Sciatic nerve (tissue), 2 donors: ENCODE measurements at regions not wholly inside any gene's neighbourhood (a gene's known extent, or its start where the extent isn't known, plus 50 kb on each side); places are given as distances from the start of the nearest gene placed in this dataset.
"Not testable (repeated sequence)": the region's sequence is repeated elsewhere in the genome, so short reads cannot be mapped to it uniquely, and the experiment has no call there.

Source experiments
- ATAC-seq: fragments of 200-7000 bp; cut with Tn5 transposase; one replicate; pipeline ENCODE4 v1.9.1; 2020; ENCODE audit warnings: mild to moderate bottlenecking, moderate library complexity
- DNase-seq: peaks from one replicate; pipeline ENCODE4 v3.0.0-alpha.2; 2020; ENCODE audit warnings: low spot score
- intact Hi-C: fragments of 100-400 bp; cut with DNase I; formaldehyde crosslinking; loops from one replicate; pipeline ENCODE4 v1.14.2; 2022
- donor health status: DM: no; HTN: no; CAD: no.
- donor health status: DM: no; HTN: no; CAD: no.

DNA sequence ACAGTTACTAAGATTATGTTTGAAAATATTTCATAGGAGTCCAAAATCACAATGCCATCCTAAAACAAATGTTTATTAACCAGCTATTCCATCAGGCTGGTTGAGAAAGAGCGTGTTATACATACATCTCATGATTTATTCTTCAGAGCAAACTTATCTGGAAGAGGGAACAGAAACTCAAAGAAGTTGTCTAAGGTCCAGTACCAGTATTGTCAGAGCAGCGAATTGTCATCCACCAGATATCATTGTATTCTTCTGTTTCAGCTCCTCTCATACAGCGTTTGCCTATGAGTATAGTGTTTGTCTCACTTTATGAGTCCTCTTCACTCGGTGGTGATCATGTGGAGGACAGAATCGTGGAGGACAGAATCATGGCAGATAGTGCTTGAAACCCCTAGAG lies 238.2 kb downstream of the OSR1 start:
- DNase-seq (no peak), ATAC-seq (no peak)
- intact Hi-C loops, result no loop called here

DNA sequence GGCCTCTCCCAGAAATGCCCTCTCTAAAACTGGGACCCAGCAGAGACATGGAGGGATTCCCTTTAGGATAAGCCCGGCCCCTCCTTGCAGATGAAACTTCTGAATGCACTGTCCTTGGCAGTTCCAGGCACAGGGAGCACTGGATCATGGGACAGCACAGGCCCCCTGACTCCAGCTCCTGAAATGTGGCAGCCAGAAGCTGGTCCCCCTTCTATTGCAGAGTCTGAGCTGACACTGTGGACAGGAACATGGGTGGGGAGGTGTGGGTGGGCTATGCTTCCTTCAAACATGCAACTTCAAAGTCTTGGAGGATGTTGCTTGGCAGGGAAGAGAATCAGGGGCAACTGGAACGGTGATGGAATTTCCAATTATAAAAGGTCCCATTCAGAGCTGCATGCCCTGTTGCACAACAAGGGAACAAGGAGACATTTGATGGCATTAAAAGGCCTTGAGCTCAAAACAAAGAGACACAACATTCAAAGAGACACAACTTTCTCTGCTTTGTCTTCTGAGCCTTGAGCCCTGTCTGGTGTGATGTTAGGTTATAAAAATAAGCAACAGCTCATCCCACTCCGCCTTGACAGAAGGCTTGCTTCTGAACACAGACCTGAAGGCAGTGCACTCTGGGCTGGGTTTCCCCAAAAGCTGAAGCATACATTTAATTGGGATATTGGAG lies 239.0 kb downstream of the OSR1 start:
- intact Hi-C loops, result no loop called here
- peak; percentile 60 for ATAC-seq

DNA sequence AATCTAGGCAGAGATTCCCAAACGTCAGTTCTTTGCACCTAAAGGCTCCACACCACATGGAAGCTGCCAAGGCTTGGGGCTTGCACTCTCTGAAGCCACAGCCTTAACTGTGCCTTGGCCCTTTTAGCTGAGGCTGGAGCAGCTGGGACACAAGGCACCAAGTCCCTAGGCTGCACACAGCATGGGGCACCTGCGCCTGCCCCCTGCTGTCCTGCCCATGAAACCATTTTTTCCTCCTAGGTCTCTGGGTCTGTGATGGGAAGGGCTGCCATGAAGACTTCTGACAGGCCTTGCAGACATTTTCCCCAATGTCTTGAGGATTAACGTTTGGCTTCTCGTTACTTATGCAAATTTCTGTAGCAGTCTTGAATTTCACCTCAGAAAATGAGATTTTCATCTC lies 241.5 kb downstream of the OSR1 start:
- intact Hi-C loops, result no loop called here
- DNase-seq, result no peak
- ATAC-seq, result no peak

More for the DNA sequence above, 239.0 kb downstream of the OSR1 start:
- DNase-seq, result no peak

DNA sequence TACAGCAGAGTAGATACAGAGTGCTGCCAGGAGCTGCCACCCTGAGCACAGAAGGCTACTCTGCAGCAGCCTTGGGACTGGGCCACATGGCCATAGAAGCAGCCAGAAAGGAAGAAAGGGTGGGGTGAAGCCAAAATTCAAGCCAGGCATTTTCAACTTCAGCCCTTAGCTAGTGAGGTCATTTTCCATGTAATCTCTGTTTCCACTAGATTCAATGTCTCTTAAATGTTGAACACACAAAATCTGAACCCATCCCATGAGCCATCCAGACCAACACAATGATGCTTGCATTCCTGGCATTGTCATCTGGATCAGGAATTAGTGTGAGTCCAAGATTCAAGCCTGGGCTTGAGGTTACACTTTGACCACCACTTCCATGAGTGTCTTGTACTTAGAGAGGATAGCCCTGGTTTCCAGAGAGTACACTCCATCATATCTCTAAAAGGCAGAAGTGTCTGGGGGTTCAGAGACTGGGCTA lies 243.6 kb downstream of the OSR1 start:
- DNase-seq (no peak), ATAC-seq (no peak)
- intact Hi-C loops, result no loop called here

DNA sequence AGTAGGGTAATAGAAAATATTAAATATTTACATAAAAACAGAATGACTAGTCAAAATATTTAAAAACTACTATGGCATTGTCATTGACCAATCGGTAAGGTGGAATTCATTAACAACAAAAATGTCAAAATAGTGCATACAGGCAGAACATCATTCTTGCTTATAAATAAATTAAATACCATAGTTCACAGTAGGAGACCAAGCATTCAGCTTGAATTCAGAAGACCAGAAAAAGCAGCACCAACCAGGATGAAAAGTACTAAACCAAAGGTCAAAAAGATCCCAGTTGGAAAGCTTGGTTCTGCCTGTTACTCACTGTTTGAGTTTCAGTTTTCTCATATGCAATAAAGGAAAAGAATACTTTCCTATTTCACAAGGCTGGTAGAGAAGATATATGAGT lies 244.3 kb downstream of the OSR1 start:
- DNase-seq, result no peak
- intact Hi-C loops, result no loop called here
- ATAC-seq, result no peak

DNA sequence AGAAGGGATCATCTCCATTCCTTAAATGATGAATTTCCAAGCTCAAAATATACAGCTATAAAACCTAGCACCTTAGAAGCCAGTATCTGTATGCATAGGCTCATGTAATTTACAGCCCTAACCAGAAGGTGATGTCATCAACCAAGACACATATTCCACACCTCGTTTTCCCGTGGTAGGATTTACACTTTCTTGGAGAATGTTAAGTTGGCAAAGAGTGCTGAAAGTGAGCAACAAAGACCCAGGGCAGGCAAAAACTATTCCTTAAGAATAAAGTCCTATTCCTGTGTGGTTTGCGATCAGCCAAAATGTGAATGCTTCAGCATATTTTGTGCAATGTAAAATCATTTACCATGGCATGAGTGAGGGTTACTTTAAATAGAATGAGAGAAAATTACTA lies 247.1 kb downstream of the OSR1 start:
- intact Hi-C loops, result no loop called here
- DNase-seq (no peak), ATAC-seq (no peak)

DNA sequence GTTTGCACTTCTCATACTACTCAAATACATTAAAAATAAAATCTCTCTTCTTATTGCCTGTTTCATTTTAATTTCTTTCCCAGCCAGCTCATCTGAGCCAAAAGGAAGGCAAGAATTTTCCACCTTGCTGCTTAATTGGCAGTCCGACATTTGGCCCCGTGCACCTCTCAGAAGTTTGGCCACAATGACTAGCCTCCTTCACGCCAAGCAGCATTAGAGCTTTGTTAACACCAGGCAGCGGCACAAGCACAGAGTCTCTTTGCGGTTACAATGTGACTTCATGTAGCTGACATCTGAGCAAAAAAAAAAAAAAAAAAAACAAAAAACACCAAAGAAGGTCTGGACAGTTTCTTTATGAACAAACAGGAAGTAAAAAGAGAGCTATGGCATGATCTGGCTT lies 248.9 kb downstream of the OSR1 start:
- intact Hi-C loops, result no loop called here
- no peak for DNase-seq

DNA sequence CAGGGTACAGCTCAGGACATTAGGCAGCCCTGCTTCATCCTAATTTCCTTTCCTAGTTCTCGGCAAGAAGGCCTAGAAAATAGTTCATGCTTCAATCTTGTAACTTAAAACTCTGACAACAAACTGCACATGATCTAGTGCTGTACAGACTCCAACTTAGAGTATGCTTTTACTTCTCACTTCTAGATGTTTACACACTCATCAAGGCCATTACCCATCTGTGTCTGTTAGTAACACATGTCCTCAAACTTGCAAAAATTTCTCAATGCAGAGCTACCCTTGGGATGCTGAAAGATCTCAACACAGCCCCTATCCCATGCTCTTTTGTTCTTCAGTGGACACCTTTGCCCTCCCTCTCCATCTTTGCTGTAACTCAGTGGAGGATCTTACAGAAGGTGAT lies 252.0 kb downstream of the OSR1 start:
- ATAC-seq, result no peak
- no peak for DNase-seq
- intact Hi-C loops, result no loop called here

More for the DNA sequence above, 248.9 kb downstream of the OSR1 start:
- ATAC-seq, result no peak

DNA sequence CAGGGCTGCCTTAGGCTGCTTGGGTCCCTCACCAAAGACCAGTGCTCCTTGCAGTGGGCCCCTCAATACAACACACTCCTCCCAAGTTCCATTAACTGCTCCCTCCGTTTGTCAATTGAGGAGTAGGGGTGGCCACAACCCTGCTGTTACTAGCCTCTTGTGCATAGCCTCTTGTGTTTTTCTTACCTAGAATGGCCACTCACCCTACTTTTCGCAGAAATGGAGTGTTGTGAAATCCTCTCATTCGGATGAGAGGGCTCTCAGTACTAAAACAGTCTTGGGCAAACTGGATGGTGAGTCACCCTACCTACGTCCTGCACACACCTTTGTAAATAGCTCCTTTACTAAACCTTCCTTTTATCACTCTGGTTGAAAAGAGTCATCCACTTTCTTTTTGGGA lies 253.9 kb downstream of the OSR1 start:
- ATAC-seq (no peak), DNase-seq (no peak)
- intact Hi-C loops, result no loop called here

DNA sequence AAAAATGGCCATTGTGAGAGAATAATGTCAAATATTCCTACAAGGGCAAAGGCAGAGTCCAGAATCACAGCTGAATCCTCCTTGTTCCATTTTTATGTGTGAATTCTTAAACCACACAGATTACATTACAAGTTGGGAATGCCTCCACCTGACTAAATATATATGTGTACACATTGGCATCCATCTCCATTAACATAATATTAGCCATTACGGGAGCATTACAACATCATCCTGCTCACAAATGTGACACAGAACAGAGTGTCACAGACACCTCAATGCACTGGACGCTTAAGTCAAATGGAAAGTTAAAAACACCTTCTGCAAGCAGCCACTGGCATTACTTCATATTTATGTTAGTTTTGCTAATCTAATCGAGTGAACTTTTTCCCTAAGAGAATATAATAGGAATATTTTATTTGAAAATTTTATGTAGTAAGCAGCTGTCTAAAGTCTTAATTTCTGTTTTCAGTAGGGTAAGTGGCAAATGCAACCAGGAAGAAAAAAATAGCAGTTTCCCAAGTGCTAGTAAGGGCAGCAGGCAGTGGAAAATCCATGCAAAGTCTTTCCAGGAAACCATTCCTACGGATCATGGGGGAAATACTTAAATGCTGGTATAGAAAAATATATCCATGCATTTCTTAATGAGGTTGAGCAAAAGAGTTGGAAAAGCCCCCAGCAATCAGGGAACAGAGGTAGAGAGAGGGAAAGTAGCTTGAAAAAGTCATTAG lies 255.6 kb downstream of the OSR1 start:
- ATAC-seq (no peak), DNase-seq (no peak)
- intact Hi-C loops, result no loop called here

DNA sequence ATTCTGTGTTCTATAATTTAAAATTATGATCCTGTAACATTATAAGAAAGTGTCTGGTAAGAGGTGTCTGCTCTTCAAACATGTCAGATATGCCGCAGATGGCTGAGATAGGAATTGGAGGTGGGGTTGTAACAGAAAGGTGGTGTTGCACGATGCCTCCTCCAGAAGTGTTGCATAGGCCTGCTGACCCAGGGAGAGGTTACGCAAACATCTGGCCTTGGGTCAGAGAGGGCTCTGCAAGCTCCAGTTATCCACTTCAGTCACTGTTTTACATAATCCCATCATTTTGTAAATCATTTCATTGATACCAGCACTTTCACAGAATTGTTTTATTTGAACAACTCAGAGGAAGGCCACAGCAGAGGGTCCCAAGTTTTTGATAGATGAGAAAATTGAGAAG lies 256.5 kb downstream of the OSR1 start:
- intact Hi-C loops, result no loop called here
- ATAC-seq, result no peak
- no peak for DNase-seq

DNA sequence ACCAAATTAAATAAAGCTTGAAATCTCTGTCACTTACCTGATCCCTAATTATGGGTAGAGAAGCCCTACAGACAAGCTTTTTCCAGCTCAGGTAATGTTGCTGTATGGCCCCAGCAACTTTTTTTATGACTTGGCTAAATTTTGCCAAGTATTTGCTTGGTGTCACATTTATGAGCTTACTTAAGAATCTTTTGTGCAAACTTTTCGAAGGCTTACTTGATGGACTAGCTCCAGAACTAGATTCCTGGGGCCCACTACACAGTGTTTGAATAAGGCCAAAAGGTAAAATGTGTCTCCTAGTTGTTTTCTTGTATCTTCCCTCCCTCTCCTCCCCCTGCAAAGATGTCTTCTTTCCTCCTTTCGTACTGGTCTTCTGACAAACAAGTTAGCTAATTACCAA lies 257.9 kb downstream of the OSR1 start:
- intact Hi-C loops, result no loop called here
- no peak for DNase-seq
- no peak for ATAC-seq

DNA sequence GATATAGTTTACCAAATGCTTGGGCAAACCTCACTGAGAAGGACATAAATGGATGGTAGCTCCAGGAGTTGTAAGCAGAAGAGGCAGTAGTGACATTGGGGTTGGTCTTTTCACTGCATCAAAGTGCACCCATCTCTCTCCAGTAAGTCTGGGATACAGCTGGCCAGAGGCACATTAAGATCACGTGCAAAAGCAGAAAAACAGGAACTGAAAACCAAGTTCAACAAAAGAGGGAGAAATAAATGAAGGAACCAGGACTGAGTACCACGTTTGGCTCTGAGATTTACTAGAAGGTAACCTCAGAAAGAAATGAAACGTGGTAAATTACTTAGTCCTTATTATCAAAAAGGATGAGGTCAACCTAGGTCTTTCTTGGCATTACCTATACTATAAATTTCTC lies 259.2 kb downstream of the OSR1 start:
- intact Hi-C loops, result no loop called here
- no peak for DNase-seq
- no peak for ATAC-seq

DNA sequence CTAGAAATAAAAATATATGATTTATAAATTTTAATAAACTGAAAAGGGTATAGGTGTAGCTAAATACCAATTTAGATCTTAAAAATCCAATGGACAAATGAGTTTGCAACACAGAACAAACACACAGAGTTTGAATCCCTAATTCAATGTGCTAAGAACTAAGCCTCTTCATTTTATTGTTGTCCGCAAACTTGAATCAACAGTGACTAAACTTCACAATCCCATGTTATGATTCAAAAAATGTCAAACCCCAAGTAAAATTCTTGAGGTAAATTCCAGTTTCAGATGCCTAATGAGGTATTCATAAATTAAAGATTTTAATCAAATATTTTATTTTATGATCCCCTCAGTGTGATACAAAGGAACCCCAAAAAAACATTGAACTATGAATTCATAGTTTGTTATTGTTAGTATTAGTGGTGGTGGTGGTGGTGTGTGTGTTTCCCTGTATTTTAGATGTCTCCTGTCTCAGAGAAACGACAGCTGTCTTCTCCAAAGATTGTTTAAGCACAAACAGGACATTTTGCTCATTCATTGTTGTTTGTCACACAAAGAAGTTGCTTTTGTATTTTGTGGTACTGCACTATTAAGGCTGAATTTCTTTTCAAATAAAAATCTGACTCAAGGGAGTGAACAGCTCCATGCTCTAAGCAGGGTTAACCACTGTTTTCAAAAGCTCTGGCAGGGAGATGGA lies 259.8 kb downstream of the OSR1 start:
- ATAC-seq (no peak), DNase-seq (no peak)
- intact Hi-C loops, result no loop called here

DNA sequence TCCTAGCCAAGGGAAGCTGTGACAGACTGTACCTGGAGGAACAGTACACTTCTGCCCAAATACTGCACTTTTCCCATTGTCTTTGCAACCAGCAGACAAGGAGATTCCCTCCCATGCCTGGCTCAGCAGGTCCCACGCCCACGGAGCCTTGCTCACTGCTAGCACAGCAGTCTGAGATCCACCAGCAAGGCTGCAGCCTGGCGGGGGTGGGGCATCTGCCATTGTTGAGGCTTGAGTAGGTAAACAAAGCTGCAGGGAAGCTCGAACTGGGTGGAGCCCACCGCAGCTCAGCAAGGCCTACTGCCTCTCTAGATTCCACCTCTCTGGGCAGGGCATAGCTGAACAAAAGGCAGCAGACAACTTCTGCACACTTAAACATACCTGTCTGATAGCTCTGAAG lies 268.9 kb downstream of the OSR1 start:
- ATAC-seq, intact Hi-C loops: not testable (repeated sequence)

DNA sequence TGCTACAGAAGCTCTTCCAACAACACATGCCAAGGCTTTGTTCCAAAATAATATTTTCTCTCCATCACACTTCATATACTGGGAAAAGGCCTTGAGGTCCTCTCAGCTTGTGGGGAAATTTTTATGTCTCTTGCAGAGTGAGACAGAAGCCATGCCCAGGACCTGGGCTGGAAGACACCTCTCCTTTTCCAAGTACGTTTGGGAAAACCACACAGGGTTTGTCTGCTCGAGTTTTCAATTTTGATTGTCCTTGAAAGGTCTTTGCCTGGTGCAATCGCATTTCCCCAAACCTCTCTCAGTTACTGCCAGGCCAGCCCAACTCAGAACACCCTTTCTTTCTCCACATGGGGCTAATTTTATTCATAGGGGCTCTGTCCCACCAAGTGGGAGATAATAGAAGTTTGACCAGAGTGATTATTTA lies 272.2 kb downstream of the OSR1 start:
- intact Hi-C loops, result no loop called here
- no peak for ATAC-seq
- DNase-seq, result no peak

More for the DNA sequence above, 268.9 kb downstream of the OSR1 start:
- not testable (repeated sequence) for DNase-seq

DNA sequence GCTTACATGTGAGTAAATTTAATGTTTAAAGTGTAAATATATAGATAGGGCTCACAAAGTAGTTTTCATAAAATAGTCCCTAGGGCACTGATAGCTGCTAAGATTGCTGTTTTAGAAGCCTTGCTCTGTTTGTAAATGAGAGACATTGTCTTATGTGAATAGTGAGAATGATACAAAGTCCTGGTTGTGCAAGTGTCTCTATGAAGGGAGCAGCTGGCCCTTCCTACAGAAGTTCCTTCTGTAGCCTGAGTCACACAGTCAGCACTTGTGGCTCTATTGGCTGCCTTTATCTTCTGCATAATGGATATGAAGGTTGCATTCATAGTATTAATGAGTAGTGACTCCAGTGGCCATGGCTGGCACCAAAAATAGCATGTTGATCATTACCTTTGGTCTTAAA lies 279.7 kb downstream of the OSR1 start:
- DNase-seq (no peak), ATAC-seq (no peak)
- intact Hi-C loops, result no loop called here

DNA sequence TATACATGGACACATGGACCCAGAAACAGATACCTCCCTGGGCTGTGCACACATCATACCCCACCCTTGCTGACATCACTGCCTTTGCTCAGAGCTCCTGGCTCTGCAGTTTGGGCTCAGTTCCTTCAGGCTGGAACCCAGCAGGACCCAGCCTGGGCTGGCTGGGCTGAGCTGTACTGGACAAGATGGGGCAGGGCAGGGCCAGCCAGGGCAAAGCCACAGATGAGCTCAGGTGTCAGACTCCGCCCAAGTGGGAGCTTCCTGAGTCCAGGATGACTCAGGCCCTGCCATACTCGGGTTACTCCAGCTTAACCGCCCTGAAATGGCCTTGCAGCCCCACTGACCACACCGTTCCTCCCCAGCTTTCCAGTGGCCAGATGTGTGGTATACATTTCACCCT lies 284.9 kb downstream of the OSR1 start:
- ATAC-seq (no peak), DNase-seq (no peak)
- intact Hi-C loops, result no loop called here

DNA sequence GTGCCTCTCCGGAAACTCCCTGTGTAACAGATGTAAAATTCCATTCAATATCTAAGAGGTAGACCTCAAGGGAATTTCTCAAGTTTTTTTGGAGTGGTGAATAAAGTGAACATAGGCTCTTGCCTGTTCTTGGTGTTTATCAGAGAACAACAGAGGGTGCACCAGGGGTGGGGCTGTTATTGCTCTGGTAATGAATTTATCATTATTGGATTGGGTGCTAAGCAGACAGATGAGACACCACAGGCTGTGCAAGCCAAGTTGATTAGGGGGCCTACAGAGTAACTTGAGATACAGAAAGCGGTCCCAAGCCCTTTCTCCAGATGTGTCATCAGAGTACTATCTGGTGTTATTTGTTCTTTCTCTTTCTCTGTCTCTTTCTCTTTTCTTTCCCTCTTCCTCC lies 286.3 kb downstream of the OSR1 start:
- DNase-seq (no peak), ATAC-seq (no peak)
- intact Hi-C loops, result no loop called here

DNA sequence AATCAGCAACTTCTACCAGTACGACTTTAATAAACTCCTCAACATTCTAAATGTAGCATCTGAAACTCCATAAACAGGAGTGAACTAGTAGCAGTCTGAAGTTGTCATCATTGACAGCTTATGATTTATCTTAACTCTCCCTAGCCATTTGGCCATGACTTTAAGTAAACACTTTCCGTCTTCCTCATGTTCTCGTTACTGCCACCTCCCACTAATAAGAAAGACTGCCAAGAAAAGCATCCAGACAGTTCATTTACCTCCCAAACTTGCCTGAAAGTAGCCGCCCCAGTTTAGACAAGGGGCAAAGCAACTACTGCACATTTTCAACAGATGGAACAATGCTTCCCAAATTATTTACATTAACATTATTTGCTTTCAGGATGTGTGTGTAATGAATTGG lies 287.5 kb downstream of the OSR1 start:
- ATAC-seq (no peak), DNase-seq (no peak)
- intact Hi-C loops, result no loop called here
